H9 (cell line): ENCODE measurements at regions not wholly inside any gene's neighbourhood (a gene's known extent, or its start where the extent isn't known, plus 50 kb on each side); places are given as distances from the start of the nearest gene placed in this dataset.

Source experiments
- DNase-seq: peaks from one replicate; pipeline ENCODE4 v3.0.0-alpha.2; 2017
- H2AFZ ChIP-seq: one replicate; pipeline ENCODE4 v1.6.1; 2013; ENCODE audit warnings: mild to moderate bottlenecking, low read length, control low read depth, moderate library complexity
- H2AK5ac ChIP-seq: 2 replicates; pipeline ENCODE4 v1.6.1; 2013; ENCODE audit warnings: low read length, control low read depth, mixed read lengths; ENCODE audit not compliant: insufficient read length
- H2BK120ac ChIP-seq: one replicate; pipeline ENCODE4 v1.6.1; 2013; ENCODE audit warnings: low read depth, mild to moderate bottlenecking, low read length, control low read depth, inconsistent platforms; ENCODE audit not compliant: poor library complexity, severe bottlenecking
- H2BK12ac ChIP-seq: 2 replicates; pipeline ENCODE4 v1.6.1; 2013; ENCODE audit warnings: low read length, control low read depth, mixed read lengths, low read depth; ENCODE audit not compliant: insufficient read length
- H2BK15ac ChIP-seq: 2 replicates; pipeline ENCODE4 v1.6.1; 2013; ENCODE audit warnings: low read depth, low read length, control low read depth
- H2BK20ac ChIP-seq: one replicate; pipeline ENCODE4 v1.6.1; 2013; ENCODE audit warnings: low read depth, mild to moderate bottlenecking, low read length, control low read depth, inconsistent platforms; ENCODE audit not compliant: poor library complexity, severe bottlenecking
- H2BK5ac ChIP-seq: 2 replicates; pipeline ENCODE4 v1.6.1; 2013; ENCODE audit warnings: low read length, control low read depth, mixed read lengths; ENCODE audit not compliant: insufficient read length
- H3K14ac ChIP-seq: 2 replicates; pipeline ENCODE4 v1.6.1; 2013; ENCODE audit warnings: low read length, control low read depth; ENCODE audit not compliant: insufficient read depth
- H3K18ac ChIP-seq: 2 replicates; pipeline ENCODE4 v1.6.1; 2013; ENCODE audit warnings: low read depth, mild to moderate bottlenecking, mixed read lengths, low read length, control low read depth; ENCODE audit not compliant: insufficient read length
- H3K23ac ChIP-seq: 2 replicates; pipeline ENCODE4 v1.6.1; 2013; ENCODE audit warnings: low read length, control low read depth, mixed read lengths, low read depth; ENCODE audit not compliant: insufficient read length
- H3K23me2 ChIP-seq: 2 replicates; pipeline ENCODE4 v1.6.1; 2013; ENCODE audit warnings: low read depth, mild to moderate bottlenecking, mixed read lengths, low read length, control low read depth; ENCODE audit not compliant: insufficient read length, poor library complexity, severe bottlenecking
- H3K27ac ChIP-seq: 2 replicates; pipeline ENCODE4 v1.5.1; 2013; ENCODE audit warnings: low read length, control low read depth, mixed read lengths, low read depth; ENCODE audit not compliant: insufficient read length
- H3K27me3 ChIP-seq: 2 replicates; pipeline ENCODE4 v1.6.1; 2013; ENCODE audit warnings: low read length, control low read depth, inconsistent platforms; ENCODE audit not compliant: insufficient read depth
- H3K4ac ChIP-seq: 2 replicates; pipeline ENCODE4 v1.6.1; 2013; ENCODE audit warnings: low read depth, mild to moderate bottlenecking, control low read depth, inconsistent platforms, low read length, moderate library complexity
- H3K4me1 ChIP-seq: 2 replicates; pipeline ENCODE4 v1.6.1; 2013; ENCODE audit warnings: low read length, control low read depth, inconsistent platforms; ENCODE audit not compliant: insufficient read depth
- H3K4me2 ChIP-seq: 2 replicates; pipeline ENCODE4 v1.6.1; 2013; ENCODE audit warnings: low read length, control low read depth, mixed read lengths; ENCODE audit not compliant: insufficient read length, insufficient read depth
- H3K56ac ChIP-seq: 2 replicates; pipeline ENCODE4 v1.6.1; 2013; ENCODE audit warnings: low read depth, mild to moderate bottlenecking, mixed read lengths, low read length, control low read depth; ENCODE audit not compliant: insufficient read length
- H3K79me1 ChIP-seq: 2 replicates; pipeline ENCODE4 v1.6.1; 2013; ENCODE audit warnings: low read depth, mild to moderate bottlenecking, moderate library complexity, low read length, control low read depth, inconsistent platforms; ENCODE audit not compliant: insufficient read depth, poor library complexity, severe bottlenecking
- H3K79me2 ChIP-seq: 2 replicates; pipeline ENCODE4 v1.6.1; 2013; ENCODE audit warnings: low read length, control low read depth, inconsistent platforms; ENCODE audit not compliant: insufficient read depth
- H3K9ac ChIP-seq: 2 replicates; pipeline ENCODE4 v1.6.1; 2013; ENCODE audit warnings: low read length, control low read depth, mixed read lengths; ENCODE audit not compliant: insufficient read length; ENCODE audit errors: extremely low read depth
- H3K9me3 ChIP-seq: one replicate; pipeline ENCODE4 v1.6.1; 2013; ENCODE audit warnings: low read depth, low read length, inconsistent platforms; ENCODE audit not compliant: control insufficient read depth
- H3T11ph ChIP-seq: one replicate; pipeline ENCODE4 v1.6.1; 2013; ENCODE audit warnings: mild to moderate bottlenecking, low read length, control low read depth, inconsistent platforms
- H4K20me1 ChIP-seq: one replicate; pipeline ENCODE4 v1.6.1; 2013; ENCODE audit not compliant: control insufficient read depth, insufficient read length, insufficient read depth
- H4K5ac ChIP-seq: 2 replicates; pipeline ENCODE4 v1.6.1; 2013; ENCODE audit warnings: low read depth, mild to moderate bottlenecking, mixed read lengths, low read length, control low read depth; ENCODE audit not compliant: insufficient read length
- H4K8ac ChIP-seq: replicated peaks from 2 replicates; pipeline ENCODE4 v1.6.1; 2013; ENCODE audit warnings: low read length, control low read depth, mixed read lengths, low read depth; ENCODE audit not compliant: insufficient read length
- H4K91ac ChIP-seq: 2 replicates; pipeline ENCODE4 v1.6.1; 2013; ENCODE audit warnings: low read depth, mild to moderate bottlenecking, moderate library complexity, mixed read lengths, low read length, control low read depth; ENCODE audit not compliant: insufficient read length
- H3K27ac Mint-ChIP-seq, 3 experiments: 2 replicates in 2 of 3; 3 replicates in 1 of 3; pipeline ENCODE4 v1.8.0; 2020 to 2021; ENCODE audit warnings: mixed read lengths in 3 of 3, mild to moderate bottlenecking in 1 of 3, moderate library complexity in 1 of 3
- H3K27me3 Mint-ChIP-seq: 2 replicates; pipeline ENCODE4 v1.8.0; 2021; ENCODE audit warnings: low read depth, mild to moderate bottlenecking, moderate library complexity, mixed read lengths
- H3K36me3 Mint-ChIP-seq, 3 experiments: 2 replicates in 2 of 3; 3 replicates in 1 of 3; pipeline ENCODE4 v1.8.0; 2020 to 2021; ENCODE audit warnings: low read depth in 3 of 3, mixed read lengths in 3 of 3; ENCODE audit not compliant: insufficient read depth in 1 of 3
- H3K4me1 Mint-ChIP-seq, 2 experiments: 2 replicates each; pipeline ENCODE4 v1.8.0; 2020; ENCODE audit warnings: mixed read lengths in 2 of 2
- H3K4me3 Mint-ChIP-seq, 2 experiments: 2 replicates in 1 of 2; 3 replicates in 1 of 2; pipeline ENCODE4 v1.8.0; 2020 to 2021; ENCODE audit warnings: mild to moderate bottlenecking in 2 of 2, mixed read lengths in 2 of 2, moderate library complexity in 1 of 2
- H3K9me3 Mint-ChIP-seq, 2 experiments: 2 replicates in 1 of 2; 3 replicates in 1 of 2; pipeline ENCODE4 v1.8.0; 2020; ENCODE audit warnings: mild to moderate bottlenecking in 2 of 2, mixed read lengths in 2 of 2, moderate library complexity in 1 of 2
- WGBS: extraction: QIAGEN DNeasy Blood & Tissue Kit; methylation state at CpG from one replicate; pipeline ENCODE4 v1.1.7; 2013; ENCODE audit warnings: missing lambda C conversion rate, low lambda C conversion rate, mixed read lengths; ENCODE audit not compliant: insufficient read length; ENCODE audit errors: extremely low coverage; 5-methylcytosine and 5-hydroxymethylcytosine counted together
- TF ChIP-seq, protein P1 (sequence below): fragments of 200-600 bp; sonication (generic); conservative IDR thresholded peaks from 3 replicates; pipeline ENCODE4 v1.8.0; 2021; ENCODE audit warnings: antibody characterized with exemption, mild to moderate bottlenecking

DNA sequence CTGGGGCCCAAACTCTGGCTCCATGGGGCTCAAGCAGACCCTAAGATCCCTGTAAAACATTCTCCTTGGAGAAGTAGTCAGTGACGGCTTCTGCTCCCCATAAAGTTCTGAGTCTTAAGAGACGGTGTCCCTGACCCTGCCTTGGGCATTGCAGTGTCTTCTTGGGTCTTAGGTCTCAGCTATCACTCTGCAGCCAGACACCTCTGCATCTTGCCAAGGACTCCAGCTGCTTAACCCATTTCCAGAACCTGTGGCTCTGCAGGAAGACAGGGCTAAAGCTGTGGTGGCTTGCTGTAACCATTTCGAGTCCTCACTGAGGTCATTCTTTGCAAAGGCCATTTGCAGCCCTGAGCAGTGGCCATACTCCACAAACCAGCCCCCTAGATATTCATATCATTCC is 337.1 kb upstream of the ZMIZ1 start:
- no CpG with 5 or more reads among the region's 3 CpGs for WGBS
- H4K8ac ChIP-seq = no peak overlapping the region
- no peak for DNase-seq
- Mint-ChIP-seq H3K4me3 (no peak overlapping the region), H3K36me3 (no peaks in the 10 kb centered on the region), H3K4me1 (no peaks in the 10 kb centered on the region; a peak in 1 of 4 replicates), H3K9me3 (no peaks in the 10 kb centered on the region), H3K27ac (peak overlapping the region in 1 of 3 experiments; percentile 49; a peak in 1 of 7 replicates), H3K27me3 (peaks cover 35% of the 10 kb centered on the region)
- no peak overlapping the region for H2AFZ ChIP-seq
- H2BK15ac ChIP-seq = no peak overlapping the region
- H2BK5ac ChIP-seq = no peak overlapping the region
- no peaks in the 10 kb centered on the region; the same call in 1 of the 2 replicates for H3K27me3 ChIP-seq
- H4K20me1 ChIP-seq = no peaks in the 10 kb centered on the region
- TF ChIP-seq, protein P1, sequence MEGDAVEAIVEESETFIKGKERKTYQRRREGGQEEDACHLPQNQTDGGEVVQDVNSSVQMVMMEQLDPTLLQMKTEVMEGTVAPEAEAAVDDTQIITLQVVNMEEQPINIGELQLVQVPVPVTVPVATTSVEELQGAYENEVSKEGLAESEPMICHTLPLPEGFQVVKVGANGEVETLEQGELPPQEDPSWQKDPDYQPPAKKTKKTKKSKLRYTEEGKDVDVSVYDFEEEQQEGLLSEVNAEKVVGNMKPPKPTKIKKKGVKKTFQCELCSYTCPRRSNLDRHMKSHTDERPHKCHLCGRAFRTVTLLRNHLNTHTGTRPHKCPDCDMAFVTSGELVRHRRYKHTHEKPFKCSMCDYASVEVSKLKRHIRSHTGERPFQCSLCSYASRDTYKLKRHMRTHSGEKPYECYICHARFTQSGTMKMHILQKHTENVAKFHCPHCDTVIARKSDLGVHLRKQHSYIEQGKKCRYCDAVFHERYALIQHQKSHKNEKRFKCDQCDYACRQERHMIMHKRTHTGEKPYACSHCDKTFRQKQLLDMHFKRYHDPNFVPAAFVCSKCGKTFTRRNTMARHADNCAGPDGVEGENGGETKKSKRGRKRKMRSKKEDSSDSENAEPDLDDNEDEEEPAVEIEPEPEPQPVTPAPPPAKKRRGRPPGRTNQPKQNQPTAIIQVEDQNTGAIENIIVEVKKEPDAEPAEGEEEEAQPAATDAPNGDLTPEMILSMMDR = no peak
- H3K56ac ChIP-seq = no peak overlapping the region
- H3K23ac ChIP-seq = no peak overlapping the region
- H3K9me3 ChIP-seq = no peaks in the 10 kb centered on the region
- H2BK120ac ChIP-seq = no peak overlapping the region
- no peak overlapping the region for H3K27ac ChIP-seq
- H3K9ac ChIP-seq = no peak overlapping the region
- H3K79me1 ChIP-seq = no peaks in the 10 kb centered on the region
- no peaks in the 10 kb centered on the region for H3K79me2 ChIP-seq
- no peak overlapping the region for H2AK5ac ChIP-seq
- no peak overlapping the region for H3K14ac ChIP-seq
- no peak overlapping the region for H3T11ph ChIP-seq
- H3K18ac ChIP-seq = no peak overlapping the region
- no peak overlapping the region for H2BK20ac ChIP-seq
- H3K4me2 ChIP-seq = no peak overlapping the region
- H4K5ac ChIP-seq = no peak overlapping the region
- no peak overlapping the region for H2BK12ac ChIP-seq
- no peaks in the 10 kb centered on the region for H3K4me1 ChIP-seq
- no peak overlapping the region for H3K4ac ChIP-seq
- H3K23me2 ChIP-seq = no peaks in the 10 kb centered on the region
- H4K91ac ChIP-seq = no peak overlapping the region
